RCC 7860 (cell line): ENCODE measurements at regions not wholly inside any gene's neighbourhood (a gene's known extent, or its start where the extent isn't known, plus 50 kb on each side); places are given as distances from the start of the nearest gene placed in this dataset.
"Not testable (repeated sequence)": the region's sequence is repeated elsewhere in the genome, so short reads cannot be mapped to it uniquely, and the experiment has no call there.

Experiments used
- DNase-seq: peaks from one replicate; pipeline ENCODE4 v3.0.0-alpha.2; 2015; ENCODE audit warnings: low spot score
- FAIRE-seq: peaks from 2 replicates; lab custom pipeline; 2012; peaks lifted over from hg19 to GRCh38; lab: Jason Lieb, UNC

DNA sequence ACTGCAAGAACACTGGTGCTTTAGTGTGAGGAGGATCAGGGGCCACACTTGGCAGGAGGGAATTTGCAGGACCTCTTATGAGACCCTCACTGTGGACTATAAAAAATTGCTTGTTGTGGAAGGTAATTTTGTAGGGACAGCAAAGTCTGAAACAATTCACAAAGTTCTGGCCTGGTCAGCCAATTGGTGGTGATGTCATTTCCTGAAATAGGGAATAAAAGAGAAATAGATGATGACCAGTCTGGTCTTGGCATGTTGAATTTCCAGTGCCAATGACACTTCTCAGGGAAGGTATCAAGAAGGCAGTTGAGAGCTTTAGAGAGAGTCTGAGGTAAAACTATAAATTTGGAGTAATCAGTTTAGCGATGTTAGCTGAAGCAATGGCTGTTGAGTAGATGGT, 129.3 kb upstream of the LMNTD1 start:
- FAIRE-seq = no peak
- DNase-seq = no peak

DNA sequence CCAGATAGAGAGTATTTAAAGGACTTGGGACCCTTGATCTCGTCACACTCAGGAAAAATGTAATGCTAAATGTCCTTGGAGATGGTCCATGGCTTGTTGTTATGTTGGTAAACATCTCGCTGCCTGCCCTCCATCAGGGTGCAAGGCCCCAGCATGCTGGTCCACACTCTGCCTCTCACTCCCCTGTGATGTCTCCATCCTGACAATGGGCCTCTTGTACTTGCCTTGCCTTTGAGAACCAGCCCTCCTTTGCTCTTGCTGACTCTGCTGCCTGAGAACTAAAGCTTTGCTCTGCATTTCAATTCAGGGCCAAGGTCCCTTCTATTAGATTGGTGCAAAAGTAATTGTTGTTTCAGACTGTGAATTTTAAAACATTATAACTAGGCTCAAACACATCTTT, 131.0 kb upstream of the LMNTD1 start:
- FAIRE-seq = no peak
- no peak for DNase-seq

DNA sequence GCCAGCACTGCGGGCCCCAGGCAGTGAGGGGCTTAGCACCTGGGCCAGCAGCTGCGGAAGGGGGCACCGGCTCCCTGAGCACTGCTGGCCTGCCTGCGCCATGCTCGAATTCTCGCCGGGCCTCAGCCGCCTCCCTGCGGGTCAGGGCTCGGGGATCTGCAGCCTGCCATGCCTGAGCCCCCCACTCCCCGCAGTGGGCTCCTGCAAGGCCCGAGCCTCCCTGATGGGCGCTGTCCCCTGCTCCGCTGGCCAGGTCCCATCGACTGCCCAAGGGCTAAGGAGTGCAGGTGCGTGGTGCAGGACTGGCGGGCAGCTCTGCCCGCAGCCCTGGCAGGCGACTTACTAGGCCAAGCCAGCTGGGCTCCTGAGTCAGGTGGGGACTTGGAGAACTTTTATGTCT, 133.3 kb upstream of the LMNTD1 start:
- no peak for DNase-seq

DNA sequence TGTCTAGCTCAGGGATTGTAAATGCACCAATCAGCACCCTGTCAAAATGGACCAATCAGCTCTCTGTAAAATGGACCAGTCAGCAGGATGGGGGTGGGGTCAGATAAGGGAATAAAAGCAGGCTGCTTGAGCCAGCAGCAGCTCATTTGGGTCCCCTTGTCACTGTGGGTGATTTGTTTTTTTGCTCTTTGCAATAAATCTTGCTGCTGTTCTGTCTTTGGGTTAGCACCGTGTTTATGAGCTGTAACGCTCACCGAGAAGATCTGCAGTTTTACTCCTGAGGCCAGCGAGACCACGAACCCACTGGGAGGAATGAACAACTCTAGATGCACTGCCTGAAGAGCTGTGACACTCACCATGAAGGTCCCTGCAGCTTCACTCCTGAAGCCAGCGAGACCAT, 134.1 kb upstream of the LMNTD1 start:
- FAIRE-seq (no peak), DNase-seq (no peak)

More for the DNA sequence above, 133.3 kb upstream of the LMNTD1 start:
- FAIRE-seq = no peak

DNA sequence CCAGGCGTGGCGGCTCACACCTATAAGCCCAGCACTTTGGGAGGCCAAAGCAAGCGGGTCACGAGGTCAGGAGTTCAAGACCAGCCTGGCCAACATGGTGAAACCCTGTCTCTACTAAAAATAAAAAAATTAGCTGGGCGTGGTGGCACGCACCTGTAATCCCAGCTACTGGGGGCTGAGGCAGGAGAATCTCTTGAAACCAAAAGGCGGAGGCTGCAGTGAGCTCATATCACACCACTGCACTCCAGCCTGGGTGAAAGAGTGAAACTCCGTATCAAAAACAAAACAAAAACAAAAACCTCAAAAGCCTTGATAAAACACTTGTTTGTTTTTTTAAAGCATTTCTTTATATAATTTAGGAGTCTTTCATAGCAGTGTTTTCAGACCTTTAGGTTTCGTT, 135.8 kb upstream of the LMNTD1 start:
- FAIRE-seq = not testable (repeated sequence)

DNA sequence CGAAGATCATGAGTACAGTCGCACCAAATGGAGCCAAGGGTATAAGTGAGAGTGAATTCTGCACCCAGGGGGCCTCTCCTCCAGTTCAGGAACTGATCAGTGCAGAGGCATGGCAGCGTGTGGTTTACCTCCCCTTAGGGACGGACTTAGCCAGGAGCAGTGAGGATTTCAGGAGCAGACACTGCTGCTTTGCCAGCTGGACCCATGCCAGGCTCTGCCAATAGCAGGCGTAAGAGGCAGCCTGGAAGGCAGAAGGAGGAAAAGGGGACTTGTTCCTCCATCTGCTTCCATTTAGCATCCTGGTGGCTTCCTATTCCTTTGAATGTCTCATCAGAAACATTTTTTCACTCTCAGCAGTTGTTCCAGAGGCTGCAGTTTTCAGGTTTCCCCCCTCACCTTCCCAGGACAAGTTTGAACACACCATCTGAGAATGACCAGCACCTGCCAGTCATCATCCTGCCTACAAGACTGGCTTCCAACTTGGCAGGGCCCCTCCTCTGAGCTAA, 137.0 kb upstream of the LMNTD1 start:
- FAIRE-seq = no peak

More for the DNA sequence above, 135.8 kb upstream of the LMNTD1 start:
- DNase-seq = not testable (repeated sequence)

DNA sequence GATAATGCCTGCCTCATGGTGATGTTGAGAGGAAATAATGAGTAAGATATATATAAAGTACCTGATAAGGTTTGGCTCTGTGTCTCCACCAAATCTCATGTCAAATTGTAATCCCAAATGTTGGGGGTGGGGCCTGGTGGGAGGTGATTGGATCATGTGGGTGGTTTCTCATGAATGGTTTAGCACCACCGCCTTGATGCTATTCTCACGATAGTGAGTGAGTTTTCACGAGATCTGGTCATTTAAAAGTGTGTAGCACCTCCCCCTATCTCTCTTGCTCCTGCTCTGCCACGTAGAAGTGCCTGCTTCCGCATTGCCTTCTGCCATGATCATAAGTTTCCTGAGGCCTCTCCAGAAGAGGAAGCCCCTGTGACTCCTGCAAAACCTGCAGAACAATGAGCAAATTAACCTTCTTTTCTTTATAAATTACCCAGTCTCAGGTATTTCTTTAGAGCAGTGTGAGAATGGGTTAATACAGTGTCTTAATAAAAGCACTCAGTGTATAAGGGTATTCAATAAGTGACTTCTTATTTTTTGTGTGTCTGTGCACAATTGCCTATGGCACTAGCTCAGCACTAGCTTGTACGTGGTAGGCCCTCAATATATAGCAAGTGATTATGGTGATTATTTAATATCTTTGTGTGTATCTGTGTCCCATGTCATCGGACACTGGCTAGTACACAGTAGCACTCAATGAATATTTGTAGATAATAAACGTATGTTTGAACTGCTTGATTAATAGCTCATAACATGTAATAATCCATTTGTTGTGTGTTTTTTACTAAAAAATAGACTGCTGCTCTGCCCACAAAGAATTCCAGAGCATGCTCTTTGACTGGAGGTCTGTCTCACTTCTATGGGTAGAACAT, 138.1 kb upstream of the LMNTD1 start:
- DNase-seq (no peak), FAIRE-seq (no peak)

More for the DNA sequence above, 137.0 kb upstream of the LMNTD1 start:
- no peak for DNase-seq

DNA sequence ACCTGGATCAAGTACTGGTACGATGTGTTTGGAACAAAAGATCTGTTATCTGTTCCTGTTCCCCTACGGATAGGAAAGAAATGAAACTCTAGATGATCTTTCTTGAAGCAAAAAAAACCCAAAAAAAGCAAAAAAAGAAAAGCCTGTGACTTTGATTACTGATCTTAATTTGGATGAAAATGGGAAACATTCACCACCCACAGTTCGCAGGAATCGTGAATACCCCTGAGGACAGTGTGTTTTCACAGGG, 138.7 kb upstream of the LMNTD1 start:
- DNase-seq (no peak), FAIRE-seq (no peak)

DNA sequence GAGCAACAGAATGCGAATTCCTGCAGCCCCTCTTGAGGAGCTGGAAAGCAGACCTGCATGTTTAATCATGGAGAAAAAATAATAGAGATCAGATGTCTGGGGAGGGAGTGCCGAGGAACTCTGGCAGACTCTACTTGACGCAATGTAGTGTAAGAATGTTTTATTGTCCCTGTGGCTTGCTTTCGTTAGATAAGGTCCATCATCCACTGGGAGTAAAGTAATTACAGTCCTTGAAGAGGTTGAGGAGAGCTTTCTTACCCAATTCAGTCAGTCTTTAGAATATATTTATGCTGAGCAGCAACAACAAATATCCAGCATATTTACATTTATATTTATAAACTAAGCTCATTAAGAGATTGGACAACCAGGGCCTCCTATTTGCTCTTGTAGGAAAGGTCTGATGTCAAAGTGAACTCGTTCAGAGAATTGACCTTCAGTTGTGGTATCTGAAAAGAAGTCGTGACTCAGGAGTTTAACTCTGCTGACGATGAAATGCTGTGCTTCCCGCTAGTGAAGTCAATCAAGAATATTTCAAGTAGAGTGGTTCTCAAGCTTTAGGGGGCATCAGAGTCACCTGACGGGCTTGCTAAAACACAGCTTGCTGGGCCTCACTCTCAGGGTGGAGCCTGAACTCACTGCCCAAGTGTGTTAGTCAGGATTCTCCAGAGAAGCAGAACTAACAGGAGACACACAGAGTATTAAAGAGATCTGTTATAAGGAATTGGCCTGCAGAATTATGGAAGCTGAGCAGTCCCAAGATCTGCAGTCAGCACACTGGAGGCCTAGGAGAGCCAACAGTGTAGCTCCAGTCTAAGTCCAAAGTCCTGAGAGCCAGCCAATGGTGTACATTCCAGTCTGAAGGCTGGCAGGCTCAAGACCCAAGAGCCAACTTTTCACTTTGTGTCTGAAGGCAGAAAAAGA, 139.3 kb upstream of the LMNTD1 start:
- DNase-seq = no peak

DNA sequence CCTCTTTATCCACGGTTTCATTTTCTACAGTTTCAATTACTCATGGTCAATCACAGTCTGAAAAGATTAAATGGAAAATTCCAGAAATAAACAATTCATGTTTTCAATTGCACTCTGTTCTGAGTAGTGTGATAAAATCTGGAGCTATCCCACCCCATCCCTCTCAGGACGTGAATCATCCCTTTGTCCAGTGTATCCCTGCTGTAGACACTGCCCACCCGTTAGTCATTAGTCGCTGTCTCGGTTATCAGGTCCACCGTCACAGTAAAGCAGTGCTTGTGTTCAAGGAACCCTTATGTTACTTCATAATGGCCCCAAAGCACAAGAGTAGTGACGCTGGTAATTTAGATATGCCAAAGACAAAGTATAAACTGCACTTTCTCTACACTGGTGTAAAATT, 141.0 kb upstream of the LMNTD1 start:
- FAIRE-seq = peak; percentile 5
- DNase-seq = peak; percentile 56

More for the DNA sequence above, 139.3 kb upstream of the LMNTD1 start:
- FAIRE-seq = no peak

DNA sequence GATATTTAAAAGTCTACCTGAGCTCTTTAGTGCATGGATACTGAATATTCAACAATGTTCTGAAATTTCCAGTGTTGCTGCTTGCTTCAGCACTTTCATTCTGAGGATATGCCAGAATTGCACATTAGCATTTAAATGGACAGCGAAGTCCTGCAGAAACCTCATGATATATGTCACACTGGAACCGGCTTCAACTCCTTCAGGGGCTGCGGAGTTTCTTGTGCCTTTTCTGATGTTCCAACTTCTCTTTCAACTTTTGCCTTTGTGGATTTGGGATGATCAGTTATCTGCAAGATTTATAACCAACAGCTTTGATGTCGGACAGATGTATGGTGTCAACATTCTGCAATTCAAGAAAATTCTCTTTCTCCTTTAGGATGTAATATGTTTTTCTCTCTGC, 142.5 kb upstream of the LMNTD1 start:
- FAIRE-seq (no peak), DNase-seq (no peak)

DNA sequence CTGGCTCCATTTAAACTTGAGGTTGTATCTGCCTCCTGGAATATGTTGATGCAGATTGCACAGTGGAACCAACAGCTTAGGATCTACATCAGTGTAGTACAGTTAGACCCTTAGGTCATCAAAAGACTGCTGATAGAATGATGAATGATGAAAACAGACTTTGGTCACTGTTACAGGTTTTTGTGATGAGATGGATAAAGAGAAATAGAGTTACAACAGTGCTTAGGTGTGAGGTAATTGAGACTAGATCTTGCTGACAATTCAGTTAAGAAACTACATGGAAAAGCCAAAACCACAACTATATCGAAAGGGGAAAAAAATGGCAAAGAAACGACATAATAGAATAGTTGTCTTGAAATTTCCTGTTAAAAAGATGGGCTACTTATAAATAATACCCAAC, 145.7 kb upstream of the LMNTD1 start:
- FAIRE-seq (no peak), DNase-seq (no peak)

DNA sequence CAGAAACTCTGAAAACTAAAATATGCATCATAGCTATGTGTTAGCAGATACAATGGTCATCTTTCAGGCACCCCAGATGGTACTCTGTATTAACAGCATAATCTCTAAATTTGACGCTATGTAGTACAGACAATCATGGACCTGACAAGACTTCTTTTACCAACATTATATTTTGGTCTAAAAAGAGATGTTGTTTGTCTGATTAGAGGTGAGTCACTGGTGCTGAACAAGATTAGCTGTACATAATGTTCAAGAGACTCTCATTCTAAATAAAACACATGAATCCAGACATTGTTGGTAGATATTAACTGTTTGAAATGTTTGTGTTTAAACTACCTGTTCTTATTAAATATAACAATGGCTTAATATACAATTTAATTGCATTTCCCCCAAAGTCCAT, 146.4 kb upstream of the LMNTD1 start:
- FAIRE-seq (no peak), DNase-seq (no peak)

DNA sequence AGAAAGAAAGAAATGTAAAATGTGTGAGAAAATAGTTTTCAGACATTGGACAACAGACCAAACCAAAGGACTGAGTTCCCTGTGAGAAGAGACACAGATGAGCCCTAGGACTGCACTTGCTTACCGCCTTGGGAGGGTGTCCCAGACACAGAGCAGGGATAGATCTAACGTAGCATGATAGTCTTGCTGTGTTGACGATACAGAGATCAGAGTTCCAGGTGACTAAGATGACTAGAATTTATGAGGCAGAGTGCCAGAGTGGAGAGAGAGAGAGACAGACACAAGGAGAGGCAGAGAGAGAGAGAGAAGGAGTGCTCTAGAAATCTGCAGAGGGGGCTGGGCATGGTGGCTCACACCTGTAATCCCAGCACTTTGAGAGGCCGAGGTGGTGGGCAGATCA, 148.2 kb upstream of the LMNTD1 start:
- no peak for FAIRE-seq
- peak; percentile 50 for DNase-seq

DNA sequence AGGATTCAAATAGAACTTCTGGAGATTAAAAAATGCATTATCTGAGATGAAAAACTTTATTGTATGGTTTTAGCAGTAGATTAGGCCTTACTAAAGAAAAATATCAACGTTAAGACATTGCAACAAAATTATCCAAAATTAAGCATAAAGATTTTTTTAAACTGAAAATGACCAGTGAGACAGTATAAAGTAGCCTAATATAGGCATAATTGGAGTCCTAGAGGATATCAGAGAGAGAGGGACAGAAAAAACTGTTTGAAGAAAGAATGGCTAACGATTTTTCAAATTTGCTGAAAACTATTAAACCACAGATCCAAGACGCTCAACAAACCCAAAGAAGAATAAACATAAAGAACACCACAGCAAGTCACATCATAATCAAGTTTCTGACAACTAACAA, 149.5 kb upstream of the LMNTD1 start:
- FAIRE-seq = no peak
- DNase-seq = no peak

DNA sequence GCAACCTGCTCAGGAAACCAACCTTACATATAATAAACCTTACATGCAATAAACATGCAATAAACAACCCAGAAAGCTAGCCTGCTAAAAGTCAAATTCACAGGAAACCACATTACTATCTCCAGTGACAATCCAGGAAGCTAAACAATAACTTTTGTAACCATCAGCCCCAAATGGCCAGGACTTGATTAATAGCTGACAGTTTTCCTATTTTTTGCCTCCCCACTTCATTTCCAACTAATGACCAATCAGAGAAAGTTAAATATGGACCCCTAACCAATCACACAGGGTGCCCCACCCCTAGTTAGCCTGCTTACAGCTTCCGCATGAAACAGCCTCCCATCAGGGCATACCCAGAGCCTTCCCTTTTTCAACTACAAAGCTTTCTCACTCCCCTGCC, 152.2 kb upstream of the LMNTD1 start:
- FAIRE-seq = no peak
- no peak for DNase-seq

DNA sequence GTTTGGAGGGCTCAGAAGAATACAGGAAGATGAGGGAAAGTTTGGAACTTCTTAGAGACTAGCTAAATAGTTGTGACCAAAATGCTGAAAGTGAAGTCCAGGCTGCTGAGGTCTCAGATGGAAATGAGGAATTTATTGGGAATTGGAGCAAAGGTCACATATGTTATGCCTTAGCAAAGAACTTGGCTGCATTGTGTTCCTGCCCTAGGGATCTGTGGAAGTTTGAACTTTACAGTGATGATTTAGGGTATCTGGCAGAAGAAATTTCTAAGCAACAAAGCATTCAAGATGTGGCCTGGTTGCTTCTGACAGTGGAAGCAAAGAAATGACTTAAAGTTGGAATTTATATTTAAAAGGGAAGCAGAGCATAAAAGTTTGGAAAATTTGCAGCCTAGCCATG, 153.6 kb upstream of the LMNTD1 start:
- DNase-seq, FAIRE-seq: not testable (repeated sequence)

DNA sequence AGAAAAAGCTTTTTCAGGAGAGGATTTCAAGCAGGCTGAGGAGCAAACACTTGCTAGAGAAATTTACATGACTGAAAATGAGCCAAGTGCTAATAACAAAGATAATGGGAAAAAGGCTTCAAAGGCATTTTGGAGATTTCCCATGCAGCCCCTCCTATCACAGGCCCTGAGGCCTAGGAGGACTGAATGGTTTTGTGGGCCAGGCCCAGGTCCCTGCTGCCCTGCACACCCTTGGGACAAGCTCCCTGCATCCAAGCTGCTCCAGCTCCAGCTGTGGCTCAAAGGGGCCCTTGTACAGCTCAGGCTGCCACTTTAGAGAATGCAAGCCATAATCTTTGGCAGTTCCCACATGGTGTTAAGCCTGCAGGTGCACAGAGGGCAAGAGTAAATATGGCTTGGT, 154.0 kb upstream of the LMNTD1 start:
- FAIRE-seq (no peak), DNase-seq (no peak)

DNA sequence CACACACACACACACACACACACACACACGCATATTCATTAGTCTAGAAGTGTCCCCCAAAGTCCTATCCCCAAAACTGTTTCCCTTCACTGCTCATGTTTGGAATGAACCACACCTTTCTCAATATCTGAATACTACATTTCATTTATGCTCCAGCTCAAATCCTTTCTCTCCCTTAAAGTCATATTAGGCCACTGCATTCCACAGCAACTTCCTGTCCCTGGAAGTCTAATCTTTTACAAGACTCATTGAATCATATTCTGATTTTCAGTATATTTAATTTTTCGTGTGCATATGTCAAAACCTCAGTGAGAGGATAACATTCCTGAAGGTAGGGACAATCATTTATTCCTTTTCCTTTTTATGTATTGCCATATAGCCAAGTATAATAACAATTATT, 155.6 kb upstream of the LMNTD1 start:
- no peak for DNase-seq
- no peak for FAIRE-seq

DNA sequence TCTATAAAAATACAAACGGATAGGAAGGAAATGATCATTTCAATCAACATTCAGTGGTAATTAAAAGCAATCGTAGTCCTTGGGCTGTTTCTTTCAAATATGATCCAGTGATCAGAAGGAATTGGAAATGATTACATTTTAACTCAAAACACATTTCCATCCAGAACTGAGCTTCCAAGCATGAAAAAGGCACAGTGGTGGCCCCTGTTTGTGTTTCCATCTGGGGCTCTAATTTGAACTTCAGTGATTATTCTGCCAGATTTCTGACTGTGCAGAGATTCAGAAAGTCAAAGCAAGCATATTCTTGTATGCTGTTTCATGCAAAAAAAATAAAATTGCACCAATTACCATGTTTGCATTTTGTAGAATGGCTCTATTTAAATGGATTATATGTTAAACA, 157.0 kb upstream of the LMNTD1 start:
- no peak for FAIRE-seq
- no peak for DNase-seq

DNA sequence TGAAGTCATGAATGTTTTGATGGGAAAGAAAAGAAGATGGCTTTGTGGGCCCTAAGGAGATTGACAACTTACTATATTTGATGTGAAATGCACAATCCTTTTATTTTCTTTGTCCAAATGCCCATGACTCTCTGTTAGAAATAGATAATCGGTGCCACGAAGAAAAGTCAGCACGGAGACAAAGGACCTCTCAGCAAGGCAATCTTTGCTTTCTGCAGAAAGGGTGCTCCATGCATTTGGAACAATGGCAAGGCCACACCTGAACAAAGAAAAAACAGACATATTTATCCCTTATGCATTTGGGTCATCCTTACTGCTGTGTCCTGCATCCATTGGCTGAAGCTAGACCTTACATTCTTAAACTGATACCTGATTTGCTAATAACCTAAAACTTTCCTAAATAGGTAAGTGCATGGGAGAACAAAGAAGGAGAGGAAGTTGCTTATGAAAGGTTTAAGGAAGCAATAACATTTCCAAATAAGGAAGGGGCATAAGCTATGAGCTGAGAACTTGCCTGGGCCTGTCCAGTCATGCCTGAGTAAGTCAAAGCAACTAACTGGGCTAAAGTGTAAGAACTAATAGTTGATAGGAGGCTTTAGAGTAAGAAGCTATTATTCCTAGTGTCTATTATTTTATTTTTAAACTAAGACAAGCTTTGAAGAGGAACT, 158.0 kb upstream of the LMNTD1 start:
- DNase-seq = peak; percentile 24
- not testable (repeated sequence) for FAIRE-seq
